Esophagus squamous epithelium (tissue), 4 donors: ENCODE measurements at regions not wholly inside any gene's neighbourhood (a gene's known extent, or its start where the extent isn't known, plus 50 kb on each side); places are given as distances from the start of the nearest gene placed in this dataset.

Source experiments
- POLR2A ChIP-seq, 4 donors: fragments of 450-650 bp; IDR thresholded peaks; one replicate each; pipeline ENCODE4 v1.6.1; 2017; ENCODE audit warnings: antibody characterized with exemption in 4 of 4, mild to moderate bottlenecking in 4 of 4, moderate library complexity in 3 of 4
- TF ChIP-seq, protein P1 (sequence below), 6 experiments: fragments of 450-650 bp in 4 of 6; fragments of 200-600 bp in 2 of 6; sonication (generic) in 2 of 6; IDR thresholded peaks; one replicate each; pipeline ENCODE4 v1.5.1; 2016 to 2019; ENCODE audit warnings: antibody characterized with exemption in 6 of 6, mild to moderate bottlenecking in 4 of 6, moderate library complexity in 4 of 6

- TF ChIP-seq, protein P1, sequence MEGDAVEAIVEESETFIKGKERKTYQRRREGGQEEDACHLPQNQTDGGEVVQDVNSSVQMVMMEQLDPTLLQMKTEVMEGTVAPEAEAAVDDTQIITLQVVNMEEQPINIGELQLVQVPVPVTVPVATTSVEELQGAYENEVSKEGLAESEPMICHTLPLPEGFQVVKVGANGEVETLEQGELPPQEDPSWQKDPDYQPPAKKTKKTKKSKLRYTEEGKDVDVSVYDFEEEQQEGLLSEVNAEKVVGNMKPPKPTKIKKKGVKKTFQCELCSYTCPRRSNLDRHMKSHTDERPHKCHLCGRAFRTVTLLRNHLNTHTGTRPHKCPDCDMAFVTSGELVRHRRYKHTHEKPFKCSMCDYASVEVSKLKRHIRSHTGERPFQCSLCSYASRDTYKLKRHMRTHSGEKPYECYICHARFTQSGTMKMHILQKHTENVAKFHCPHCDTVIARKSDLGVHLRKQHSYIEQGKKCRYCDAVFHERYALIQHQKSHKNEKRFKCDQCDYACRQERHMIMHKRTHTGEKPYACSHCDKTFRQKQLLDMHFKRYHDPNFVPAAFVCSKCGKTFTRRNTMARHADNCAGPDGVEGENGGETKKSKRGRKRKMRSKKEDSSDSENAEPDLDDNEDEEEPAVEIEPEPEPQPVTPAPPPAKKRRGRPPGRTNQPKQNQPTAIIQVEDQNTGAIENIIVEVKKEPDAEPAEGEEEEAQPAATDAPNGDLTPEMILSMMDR (IDR thresholded peaks at IDR 0.05), result no peak
- TF ChIP-seq POLR2A (IDR thresholded peaks at IDR 0.05), result no peak
Observed at GRCh38 chr12:19075711-19076340, 53.7 kb upstream of the PLEKHA5 start.
